ENCODE measurements at regions not wholly inside any gene's neighbourhood (a gene's known extent, or its start where the extent isn't known, plus 50 kb on each side); places are given as distances from the start of the nearest gene placed in this dataset.

- Histone ChIP-seq H3K4me1 (ENCODE audit: insufficient read depth, low read length) (peaks cover 18% of the 10 kb centered on the region), H3K9me3 (ENCODE audit: low read depth, low read length) (no peaks in the 10 kb centered on the region), H3K27me3 (ENCODE audit: insufficient read depth, low read length) (no peaks in the 10 kb centered on the region), H3K4me3 (ENCODE audit: low read length) (no peak overlapping the region)
Observed at GRCh38 chr2:181367906-181368435, 89.2 kb upstream of the ITGA4 start.

GRCh38 chr2:181370126-181370525 lies 87.1 kb upstream of the ITGA4 start:
- Histone ChIP-seq H3K27me3 (ENCODE audit: insufficient read depth, low read length) (no peaks in the 10 kb centered on the region), H3K9me3 (ENCODE audit: low read depth, low read length) (no peaks in the 10 kb centered on the region), H3K4me3 (ENCODE audit: low read length) (no peak overlapping the region), H3K4me1 (ENCODE audit: insufficient read depth, low read length) (peaks cover 16% of the 10 kb centered on the region)

GRCh38 chr2:181371195-181371594 lies 86.0 kb upstream of the ITGA4 start:
- Histone ChIP-seq H3K4me1 (ENCODE audit: insufficient read depth, low read length) (peaks cover 19% of the 10 kb centered on the region), H3K9me3 (ENCODE audit: low read depth, low read length) (no peaks in the 10 kb centered on the region), H3K4me3 (ENCODE audit: low read length) (no peak overlapping the region)

GRCh38 chr2:181371782-181372645 lies 85.2 kb upstream of the ITGA4 start:
- Histone ChIP-seq H3K4me1 (ENCODE audit: insufficient read depth, low read length) (peaks cover 19% of the 10 kb centered on the region), H3K4me3 (ENCODE audit: low read length) (no peak overlapping the region), H3K27me3 (ENCODE audit: insufficient read depth, low read length) (no peaks in the 10 kb centered on the region), H3K9me3 (ENCODE audit: low read depth, low read length) (no peaks in the 10 kb centered on the region)

More at GRCh38 chr2:181371195-181371594, 86.0 kb upstream of the ITGA4 start:
- no peaks in the 10 kb centered on the region for H3K27me3 ChIP-seq (ENCODE audit: insufficient read depth, low read length)

GRCh38 chr2:181372646-181373040 lies 84.5 kb upstream of the ITGA4 start:
- H3K4me1 ChIP-seq (ENCODE audit: insufficient read depth, low read length), result peaks cover 19% of the 10 kb centered on the region
- H3K27me3 ChIP-seq (ENCODE audit: insufficient read depth, low read length), result no peaks in the 10 kb centered on the region
- no peaks in the 10 kb centered on the region for H3K9me3 ChIP-seq (ENCODE audit: low read depth, low read length)
- H3K4me3 ChIP-seq (ENCODE audit: low read length), result no peak overlapping the region

- Histone ChIP-seq H3K9me3 (ENCODE audit: low read depth, low read length) (no peaks in the 10 kb centered on the region), H3K4me1 (ENCODE audit: insufficient read depth, low read length) (peaks cover 19% of the 10 kb centered on the region), H3K27me3 (ENCODE audit: insufficient read depth, low read length) (no peaks in the 10 kb centered on the region)
Observed at GRCh38 chr2:181374781-181375675, 82.2 kb upstream of the ITGA4 start.

GRCh38 chr2:181376442-181376841 lies 80.7 kb upstream of the ITGA4 start:
- no peaks in the 10 kb centered on the region for H3K27me3 ChIP-seq (ENCODE audit: insufficient read depth, low read length)
- H3K4me3 ChIP-seq (ENCODE audit: low read length), result no peak overlapping the region
- peaks cover 19% of the 10 kb centered on the region for H3K4me1 ChIP-seq (ENCODE audit: insufficient read depth, low read length)
- H3K9me3 ChIP-seq (ENCODE audit: low read depth, low read length), result no peaks in the 10 kb centered on the region

More at GRCh38 chr2:181374781-181375675, 82.2 kb upstream of the ITGA4 start:
- no peak overlapping the region for H3K4me3 ChIP-seq (ENCODE audit: low read length)

- Histone ChIP-seq H3K4me3 (ENCODE audit: low read length) (no peak overlapping the region), H3K4me1 (ENCODE audit: insufficient read depth, low read length) (peaks cover 15% of the 10 kb centered on the region), H3K27me3 (ENCODE audit: insufficient read depth, low read length) (no peaks in the 10 kb centered on the region), H3K9me3 (ENCODE audit: low read depth, low read length) (no peaks in the 10 kb centered on the region)
Observed at GRCh38 chr2:181376999-181377398, 80.2 kb upstream of the ITGA4 start.

GRCh38 chr2:181378491-181378890 lies 78.7 kb upstream of the ITGA4 start:
- Histone ChIP-seq H3K4me3 (ENCODE audit: low read length) (no peak overlapping the region), H3K4me1 (ENCODE audit: insufficient read depth, low read length) (peaks cover 9% of the 10 kb centered on the region), H3K9me3 (ENCODE audit: low read depth, low read length) (no peaks in the 10 kb centered on the region), H3K27me3 (ENCODE audit: insufficient read depth, low read length) (no peaks in the 10 kb centered on the region)

GRCh38 chr2:181380581-181380980 lies 76.6 kb upstream of the ITGA4 start:
- Histone ChIP-seq H3K27me3 (ENCODE audit: insufficient read depth, low read length) (no peaks in the 10 kb centered on the region), H3K4me3 (ENCODE audit: low read length) (no peak overlapping the region), H3K9me3 (ENCODE audit: low read depth, low read length) (no peaks in the 10 kb centered on the region), H3K4me1 (ENCODE audit: insufficient read depth, low read length) (no peaks in the 10 kb centered on the region)

GRCh38 chr2:181384923-181385322 lies 72.3 kb upstream of the ITGA4 start:
- no peaks in the 10 kb centered on the region for H3K9me3 ChIP-seq (ENCODE audit: low read depth, low read length)
- H3K4me3 ChIP-seq (ENCODE audit: low read length), result no peak overlapping the region
- H3K4me1 ChIP-seq (ENCODE audit: insufficient read depth, low read length), result no peaks in the 10 kb centered on the region
- H3K27me3 ChIP-seq (ENCODE audit: insufficient read depth, low read length), result no peaks in the 10 kb centered on the region

- no peaks in the 10 kb centered on the region for H3K9me3 ChIP-seq (ENCODE audit: low read depth, low read length)
- H3K4me1 ChIP-seq (ENCODE audit: insufficient read depth, low read length), result peaks cover 11% of the 10 kb centered on the region
- no peaks in the 10 kb centered on the region for H3K27me3 ChIP-seq (ENCODE audit: insufficient read depth, low read length)
- H3K4me3 ChIP-seq (ENCODE audit: low read length), result no peak overlapping the region
Observed at GRCh38 chr2:181389524-181389923, 67.7 kb upstream of the ITGA4 start.

- no peak overlapping the region for H3K4me3 ChIP-seq (ENCODE audit: low read length)
Observed at GRCh38 chr2:181393472-181393871, 63.7 kb upstream of the ITGA4 start.

GRCh38 chr2:181394741-181395437 lies 62.3 kb upstream of the ITGA4 start:
- H3K4me3 ChIP-seq (ENCODE audit: low read length), result no peak overlapping the region
- H3K27me3 ChIP-seq (ENCODE audit: insufficient read depth, low read length), result no peaks in the 10 kb centered on the region
- H3K4me1 ChIP-seq (ENCODE audit: insufficient read depth, low read length), result peaks cover 23% of the 10 kb centered on the region
- no peaks in the 10 kb centered on the region for H3K9me3 ChIP-seq (ENCODE audit: low read depth, low read length)

More at GRCh38 chr2:181393472-181393871, 63.7 kb upstream of the ITGA4 start:
- Histone ChIP-seq H3K9me3 (ENCODE audit: low read depth, low read length) (no peaks in the 10 kb centered on the region), H3K4me1 (ENCODE audit: insufficient read depth, low read length) (peaks cover 23% of the 10 kb centered on the region), H3K27me3 (ENCODE audit: insufficient read depth, low read length) (no peaks in the 10 kb centered on the region)

Data from mononuclear cell (primary cell).